Neural crest cell (in vitro differentiated cells): ENCODE measurements at regions not wholly inside any gene's neighbourhood (a gene's known extent, or its start where the extent isn't known, plus 50 kb on each side); places are given as distances from the start of the nearest gene placed in this dataset.

Source experiments
- DNase-seq: peaks from one replicate; pipeline ENCODE4 v3.0.0; 2021; ENCODE audit warnings: low read depth, mixed read lengths, low spot score
- H3K27ac Mint-ChIP-seq: one replicate; pipeline ENCODE4 v1.8.0; 2021; ENCODE audit warnings: mild to moderate bottlenecking, mixed read lengths; ENCODE audit not compliant: unreplicated experiment
- H3K27me3 Mint-ChIP-seq: 2 replicates; pipeline ENCODE4 v1.8.0; 2021; ENCODE audit warnings: low read depth, mild to moderate bottlenecking, mixed read lengths
- H3K36me3 Mint-ChIP-seq: 2 replicates; pipeline ENCODE4 v1.8.0; 2021; ENCODE audit warnings: low read depth, mild to moderate bottlenecking, mixed read lengths
- H3K4me1 Mint-ChIP-seq: 2 replicates; pipeline ENCODE4 v1.8.0; 2021; ENCODE audit warnings: mixed read lengths
- H3K4me3 Mint-ChIP-seq: one replicate; pipeline ENCODE4 v1.8.0; 2021; ENCODE audit warnings: mild to moderate bottlenecking, mixed read lengths
- H3K9me3 Mint-ChIP-seq: 2 replicates; pipeline ENCODE4 v1.8.0; 2021; ENCODE audit warnings: mixed read lengths
- TF ChIP-seq, protein P1 (sequence below): fragments of 200-600 bp; sonication (generic); conservative IDR thresholded peaks from 2 replicates; pipeline ENCODE4 v1.5.0; 2021; ENCODE audit warnings: antibody characterized with exemption, mild to moderate bottlenecking

DNA sequence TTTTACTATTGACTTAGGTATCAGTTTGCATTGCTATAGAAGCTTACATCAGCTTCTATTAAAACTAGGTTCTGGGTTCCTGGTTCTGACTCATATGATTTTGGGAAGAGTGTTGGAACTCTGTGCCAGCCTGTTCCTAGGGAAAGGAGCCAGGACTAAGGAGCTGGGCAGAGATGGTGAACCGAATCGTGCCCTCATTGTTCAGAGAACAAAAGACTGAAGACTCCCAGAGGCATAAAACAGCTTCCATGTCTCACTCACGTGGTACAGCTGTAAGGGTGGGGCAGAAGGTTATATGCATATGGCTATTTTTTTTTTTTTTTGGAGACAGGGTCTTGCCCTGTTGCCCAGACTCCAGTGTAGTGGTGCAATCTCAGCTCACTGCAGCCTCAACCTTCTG lies 89.1 kb upstream of the THBS2 start:
- no peaks in the 10 kb centered on the region for H3K4me1 Mint-ChIP-seq
- DNase-seq = no peak
- H3K27me3 Mint-ChIP-seq = peaks cover 2% of the 10 kb centered on the region
- H3K4me3 Mint-ChIP-seq = no peak overlapping the region
- TF ChIP-seq, protein P1, sequence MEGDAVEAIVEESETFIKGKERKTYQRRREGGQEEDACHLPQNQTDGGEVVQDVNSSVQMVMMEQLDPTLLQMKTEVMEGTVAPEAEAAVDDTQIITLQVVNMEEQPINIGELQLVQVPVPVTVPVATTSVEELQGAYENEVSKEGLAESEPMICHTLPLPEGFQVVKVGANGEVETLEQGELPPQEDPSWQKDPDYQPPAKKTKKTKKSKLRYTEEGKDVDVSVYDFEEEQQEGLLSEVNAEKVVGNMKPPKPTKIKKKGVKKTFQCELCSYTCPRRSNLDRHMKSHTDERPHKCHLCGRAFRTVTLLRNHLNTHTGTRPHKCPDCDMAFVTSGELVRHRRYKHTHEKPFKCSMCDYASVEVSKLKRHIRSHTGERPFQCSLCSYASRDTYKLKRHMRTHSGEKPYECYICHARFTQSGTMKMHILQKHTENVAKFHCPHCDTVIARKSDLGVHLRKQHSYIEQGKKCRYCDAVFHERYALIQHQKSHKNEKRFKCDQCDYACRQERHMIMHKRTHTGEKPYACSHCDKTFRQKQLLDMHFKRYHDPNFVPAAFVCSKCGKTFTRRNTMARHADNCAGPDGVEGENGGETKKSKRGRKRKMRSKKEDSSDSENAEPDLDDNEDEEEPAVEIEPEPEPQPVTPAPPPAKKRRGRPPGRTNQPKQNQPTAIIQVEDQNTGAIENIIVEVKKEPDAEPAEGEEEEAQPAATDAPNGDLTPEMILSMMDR = no peak
- peaks cover 2% of the 10 kb centered on the region for H3K9me3 Mint-ChIP-seq
- H3K36me3 Mint-ChIP-seq = no peaks in the 10 kb centered on the region
- H3K27ac Mint-ChIP-seq = no peak overlapping the region

DNA sequence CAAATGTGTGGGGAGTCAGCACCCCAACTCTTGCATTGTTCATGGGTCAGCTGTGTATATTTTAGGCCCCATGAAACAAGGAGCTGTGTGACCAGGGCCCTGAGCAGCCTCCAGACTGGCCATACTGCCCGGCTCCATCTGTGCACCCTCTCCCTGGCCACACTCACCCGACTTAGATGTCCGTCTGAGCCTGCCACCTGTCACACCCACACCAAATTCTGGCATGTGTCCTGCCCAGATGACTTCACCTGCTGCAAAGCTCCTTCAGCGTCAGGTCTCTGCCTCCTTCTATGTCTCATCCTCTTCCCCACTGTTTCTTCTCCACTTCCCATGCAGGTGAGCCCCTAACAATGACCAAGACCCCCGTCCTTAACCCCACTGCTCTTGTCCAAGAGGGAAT lies 88.1 kb upstream of the THBS2 start:
- no peak overlapping the region for H3K27ac Mint-ChIP-seq
- peaks cover 2% of the 10 kb centered on the region for H3K27me3 Mint-ChIP-seq
- no peak for DNase-seq
- H3K9me3 Mint-ChIP-seq = peaks cover 2% of the 10 kb centered on the region
- H3K4me1 Mint-ChIP-seq = no peaks in the 10 kb centered on the region
- no peak overlapping the region for H3K4me3 Mint-ChIP-seq
- TF ChIP-seq, protein P1 = no peak
- no peaks in the 10 kb centered on the region for H3K36me3 Mint-ChIP-seq

DNA sequence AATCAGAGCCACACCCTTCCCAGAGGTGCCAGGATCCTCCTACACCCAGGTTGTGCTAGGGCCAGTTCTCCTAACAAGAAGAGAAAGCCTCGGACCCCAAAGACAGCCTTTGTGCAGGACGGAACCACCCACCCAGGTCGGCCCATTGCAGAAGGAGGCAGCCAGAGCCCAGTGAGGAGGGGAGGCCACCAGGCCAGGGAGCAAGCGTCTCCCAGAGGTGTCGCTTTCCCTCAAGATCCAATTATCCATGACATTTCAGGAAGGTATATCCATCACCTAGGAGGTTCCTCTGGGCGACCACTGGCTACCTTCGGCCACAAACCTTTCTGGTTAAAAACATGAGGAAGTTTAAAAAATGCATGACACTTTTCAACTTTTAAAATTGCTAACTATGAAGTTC lies 87.4 kb upstream of the THBS2 start:
- peaks cover 2% of the 10 kb centered on the region for H3K9me3 Mint-ChIP-seq
- H3K36me3 Mint-ChIP-seq = no peaks in the 10 kb centered on the region
- H3K27ac Mint-ChIP-seq = no peak overlapping the region
- no peak for DNase-seq
- H3K4me1 Mint-ChIP-seq = no peaks in the 10 kb centered on the region
- TF ChIP-seq, protein P1 = no peak
- H3K27me3 Mint-ChIP-seq = peaks cover under 1% of the 10 kb centered on the region
- no peak overlapping the region for H3K4me3 Mint-ChIP-seq

DNA sequence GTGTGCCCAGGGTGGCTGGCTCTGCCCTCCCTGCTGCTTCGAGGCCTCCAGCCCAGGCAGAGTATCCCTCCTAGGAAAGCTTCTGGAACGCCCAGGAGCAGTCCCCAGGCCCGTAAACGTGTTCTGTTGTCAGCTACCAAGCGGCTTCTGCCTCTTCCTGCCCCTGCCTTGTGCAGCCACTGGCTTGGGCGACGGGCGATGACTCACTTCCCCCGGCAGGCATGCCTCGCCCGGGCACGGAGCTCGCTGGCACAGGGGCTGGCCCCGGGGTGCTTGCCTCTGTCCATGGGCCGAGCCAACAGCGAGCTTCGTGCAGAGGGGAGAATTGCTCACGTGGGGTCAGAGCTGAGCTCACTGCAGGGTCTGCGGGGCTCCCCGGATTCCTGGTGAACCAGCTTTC lies 86.7 kb upstream of the THBS2 start:
- no peaks in the 10 kb centered on the region for H3K27me3 Mint-ChIP-seq

DNA sequence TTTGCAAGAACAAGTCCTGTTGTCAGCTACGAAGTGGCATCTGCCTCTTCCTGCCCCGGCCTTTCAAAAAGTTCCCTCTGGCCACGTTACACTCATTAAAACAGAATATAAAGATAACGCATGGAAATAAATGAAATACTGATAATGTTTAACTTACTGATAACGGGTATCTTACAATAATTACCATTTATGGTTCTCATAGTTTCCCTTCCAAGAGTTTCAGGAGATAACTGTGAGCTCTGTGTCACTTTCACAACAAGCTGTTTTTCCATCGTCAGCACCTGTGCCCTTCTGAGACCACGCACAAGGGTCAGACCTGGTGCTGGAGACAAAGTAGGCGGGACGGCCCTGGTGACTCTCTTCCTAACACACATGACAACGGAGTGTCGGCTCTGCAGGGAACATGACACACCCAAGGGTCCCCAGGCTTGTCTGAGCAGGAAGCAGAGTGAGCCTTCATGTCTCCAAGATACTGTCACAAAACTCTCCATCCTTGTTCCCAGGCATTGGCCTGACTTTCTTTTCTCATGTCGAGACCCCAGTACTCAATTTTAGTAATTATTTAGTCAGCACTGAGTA lies 86.2 kb upstream of the THBS2 start:
- TF ChIP-seq, protein P1 = no peak
- no peaks in the 10 kb centered on the region for H3K27me3 Mint-ChIP-seq
- no peak overlapping the region for H3K4me3 Mint-ChIP-seq
- H3K27ac Mint-ChIP-seq = no peak overlapping the region
- no peak for DNase-seq
- peaks cover 2% of the 10 kb centered on the region for H3K9me3 Mint-ChIP-seq
- no peaks in the 10 kb centered on the region for H3K36me3 Mint-ChIP-seq
- no peaks in the 10 kb centered on the region for H3K4me1 Mint-ChIP-seq

More for the DNA sequence above, 86.7 kb upstream of the THBS2 start:
- TF ChIP-seq, protein P1 = no peak
- Mint-ChIP-seq H3K9me3 (peaks cover 2% of the 10 kb centered on the region), H3K4me3 (no peak overlapping the region), H3K27ac (no peak overlapping the region), H3K36me3 (no peaks in the 10 kb centered on the region), H3K4me1 (no peaks in the 10 kb centered on the region)
- DNase-seq = no peak
